GM13976 (cell line): ENCODE measurements at regions not wholly inside any gene's neighbourhood (a gene's known extent, or its start where the extent isn't known, plus 50 kb on each side); places are given as distances from the start of the nearest gene placed in this dataset.

Experiments used
- DNase-seq: peaks from one replicate; pipeline ENCODE4 v3.0.0; 2012; ENCODE audit warnings: low spot score
- in situ Hi-C: fragments of 300-500 bp; cut with MboI; formaldehyde crosslinking; loops from one replicate; pipeline ENCODE4 v1.12.0; 2022; ENCODE audit warnings: low sequenced_read_pairs, mixed read lengths, inconsistent platforms; ENCODE audit not compliant: unreplicated experiment
- TF ChIP-seq, protein P1 (sequence below): IDR thresholded peaks from 2 replicates; pipeline ENCODE4 v1.5.1; 2012; ENCODE audit warnings: borderline replicate concordance, mild to moderate bottlenecking; ENCODE audit not compliant: insufficient read depth; ENCODE audit errors: extremely low read depth, missing control alignments, control extremely low read depth

DNA sequence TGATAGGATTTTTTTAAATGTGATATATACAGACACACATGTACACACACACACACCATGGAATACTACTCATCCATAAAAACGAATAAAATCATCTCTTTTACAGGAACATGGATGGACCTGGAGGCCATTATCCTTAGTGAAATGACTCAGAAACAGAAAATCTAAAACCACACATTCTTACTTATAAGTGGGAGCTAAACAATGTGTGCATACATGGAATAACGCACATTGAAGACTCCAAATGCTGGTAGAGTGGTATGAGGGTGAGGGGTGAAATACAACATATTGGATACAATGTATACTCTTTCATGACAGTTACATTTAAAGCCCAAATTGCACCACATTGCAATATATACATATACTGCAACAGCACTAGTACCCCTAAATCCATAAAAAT, 120.2 kb upstream of the ADGRL3 start:
- TF ChIP-seq, protein P1, sequence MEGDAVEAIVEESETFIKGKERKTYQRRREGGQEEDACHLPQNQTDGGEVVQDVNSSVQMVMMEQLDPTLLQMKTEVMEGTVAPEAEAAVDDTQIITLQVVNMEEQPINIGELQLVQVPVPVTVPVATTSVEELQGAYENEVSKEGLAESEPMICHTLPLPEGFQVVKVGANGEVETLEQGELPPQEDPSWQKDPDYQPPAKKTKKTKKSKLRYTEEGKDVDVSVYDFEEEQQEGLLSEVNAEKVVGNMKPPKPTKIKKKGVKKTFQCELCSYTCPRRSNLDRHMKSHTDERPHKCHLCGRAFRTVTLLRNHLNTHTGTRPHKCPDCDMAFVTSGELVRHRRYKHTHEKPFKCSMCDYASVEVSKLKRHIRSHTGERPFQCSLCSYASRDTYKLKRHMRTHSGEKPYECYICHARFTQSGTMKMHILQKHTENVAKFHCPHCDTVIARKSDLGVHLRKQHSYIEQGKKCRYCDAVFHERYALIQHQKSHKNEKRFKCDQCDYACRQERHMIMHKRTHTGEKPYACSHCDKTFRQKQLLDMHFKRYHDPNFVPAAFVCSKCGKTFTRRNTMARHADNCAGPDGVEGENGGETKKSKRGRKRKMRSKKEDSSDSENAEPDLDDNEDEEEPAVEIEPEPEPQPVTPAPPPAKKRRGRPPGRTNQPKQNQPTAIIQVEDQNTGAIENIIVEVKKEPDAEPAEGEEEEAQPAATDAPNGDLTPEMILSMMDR, result no peak
- in situ Hi-C loops, result no loop called here
- no peak for DNase-seq

DNA sequence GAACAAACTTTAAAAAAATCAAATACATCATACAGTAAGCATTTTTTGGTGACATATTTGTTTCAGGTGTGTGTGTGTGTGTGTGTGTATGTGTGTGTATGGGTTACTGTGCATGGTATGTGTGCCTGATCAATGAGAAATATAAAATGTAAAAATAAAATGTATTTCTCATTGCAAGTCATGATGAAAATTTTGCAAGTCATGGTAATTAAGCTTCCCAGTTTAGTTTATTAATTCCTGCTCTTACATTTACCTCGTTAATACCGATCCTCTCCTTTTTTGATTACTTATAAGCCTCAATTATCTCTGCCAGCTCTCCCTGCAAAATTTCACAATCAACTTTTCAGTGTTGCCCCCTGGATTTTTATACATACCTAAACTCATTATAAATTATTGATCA, 114.6 kb upstream of the ADGRL3 start:
- no peak for DNase-seq
- in situ Hi-C loops, result no loop called here
- TF ChIP-seq, protein P1, result no peak

DNA sequence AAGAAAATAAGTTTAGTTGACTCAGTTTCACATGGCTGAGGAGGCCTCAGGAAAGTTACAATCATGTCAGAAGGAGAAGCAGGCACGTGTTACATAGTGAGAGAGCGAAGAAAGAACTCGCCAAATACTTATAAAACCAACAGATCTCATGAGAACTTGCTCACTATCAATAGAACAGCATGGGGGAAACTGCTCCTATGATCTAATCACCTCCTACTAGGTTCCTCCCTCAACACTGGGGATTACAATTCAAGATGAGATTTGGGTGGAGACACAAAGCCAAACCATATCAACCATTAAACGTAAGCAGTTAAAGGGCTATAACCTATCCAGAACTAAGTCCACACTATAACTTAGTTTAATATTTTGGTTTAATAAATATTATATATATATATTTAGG, 113.8 kb upstream of the ADGRL3 start:
- in situ Hi-C loops, result no loop called here
- TF ChIP-seq, protein P1, result no peak
- no peak for DNase-seq

DNA sequence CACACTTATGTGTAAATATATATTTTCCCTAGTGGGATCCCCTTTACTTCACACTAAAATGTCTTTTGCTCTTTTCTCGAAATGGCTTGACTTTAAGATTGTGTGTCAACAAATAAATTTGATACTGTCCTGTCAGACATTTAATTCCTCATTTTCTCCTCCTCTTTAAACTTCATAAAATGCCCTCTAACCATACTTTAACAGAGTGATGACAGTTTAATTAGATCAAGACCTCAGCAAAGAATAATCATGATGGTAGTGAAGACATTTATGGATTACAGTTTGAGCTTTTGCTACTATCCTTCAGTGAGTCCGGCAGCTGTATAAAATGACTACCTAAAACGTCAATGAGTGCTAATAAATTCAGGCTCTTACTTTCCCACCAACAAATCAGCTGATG, 113.1 kb upstream of the ADGRL3 start:
- DNase-seq, result no peak
- in situ Hi-C loops, result no loop called here
- TF ChIP-seq, protein P1, result no peak

DNA sequence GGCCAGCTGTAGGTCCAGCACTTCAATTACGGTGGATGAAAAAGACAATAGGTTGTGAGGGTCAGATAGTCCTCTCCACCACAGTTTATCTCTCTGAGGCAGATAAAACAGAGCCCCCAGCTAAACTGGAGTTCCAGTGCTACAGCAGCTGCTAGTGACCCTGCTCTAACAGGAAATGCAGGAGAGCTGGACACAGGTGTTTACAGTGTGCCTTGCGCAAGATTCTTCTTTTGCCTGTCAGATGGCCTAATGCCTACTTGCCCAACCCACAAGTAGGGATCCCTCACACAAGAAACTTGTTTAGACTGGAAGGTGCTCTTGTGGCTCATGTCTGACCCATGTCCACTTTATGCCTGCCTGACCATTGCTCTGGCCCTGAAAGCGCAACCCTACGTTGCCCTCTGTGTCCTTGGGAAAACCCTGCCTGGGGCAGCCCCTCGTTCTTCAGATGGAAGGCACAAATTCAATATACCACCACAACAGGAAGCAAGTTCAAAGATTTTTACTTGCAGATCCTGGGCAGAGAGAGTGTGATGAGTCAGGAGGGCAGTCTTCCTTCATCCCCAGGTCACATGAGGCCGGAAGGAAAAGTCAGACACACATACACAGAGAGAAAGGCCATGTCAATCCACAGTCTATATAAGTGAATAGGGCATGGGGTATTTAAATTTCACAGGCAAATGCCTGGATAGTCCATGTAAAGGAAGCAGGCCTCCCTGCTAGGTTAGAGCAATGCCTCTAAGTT, 105.1 kb upstream of the ADGRL3 start:
- TF ChIP-seq, protein P1, result no peak
- in situ Hi-C loops, result no loop called here
- DNase-seq, result no peak

DNA sequence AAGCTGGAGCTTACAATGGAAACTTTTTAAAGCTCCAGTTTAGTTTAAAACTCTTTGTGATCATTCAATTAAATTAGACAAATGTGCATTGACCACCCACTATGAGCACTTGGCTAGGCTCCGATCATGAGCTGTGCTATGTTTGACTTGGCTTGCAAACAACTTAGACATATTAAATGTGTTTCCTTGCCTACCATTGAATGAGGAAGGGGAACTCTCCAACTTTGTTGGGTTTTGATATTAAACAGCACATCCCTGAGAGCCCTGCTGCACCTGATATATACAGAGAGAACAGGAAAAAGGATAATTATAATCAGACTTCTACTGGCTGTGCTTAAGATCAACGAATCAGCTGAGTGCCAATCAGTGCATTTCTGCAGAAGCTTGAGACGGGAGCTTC, 71.4 kb upstream of the ADGRL3 start:
- TF ChIP-seq, protein P1, result no peak
- DNase-seq, result no peak
- in situ Hi-C loops, result no loop called here
